OCI-LY3 (cell line): ENCODE measurements at regions not wholly inside any gene's neighbourhood (a gene's known extent, or its start where the extent isn't known, plus 50 kb on each side); places are given as distances from the start of the nearest gene placed in this dataset.
"Not testable (repeated sequence)": the region's sequence is repeated elsewhere in the genome, so short reads cannot be mapped to it uniquely, and the experiment has no call there.

Experiments
- H2AFZ ChIP-seq: fragments of 200-600, 300-600 bp; shearing (Covaris generic); 2 replicates; pipeline ENCODE4 v1.6.0; 2014; ENCODE audit warnings: antibody characterized with exemption, low read depth, low read length
- H3K27ac ChIP-seq: fragments of 200-600, 300-600 bp; sonication (generic); 2 replicates; pipeline ENCODE4 v1.5.1; 2014; ENCODE audit warnings: mild to moderate bottlenecking, low read length, moderate library complexity, mixed read lengths
- H3K27me3 ChIP-seq: fragments of 200-600, 300-600 bp; sonication (generic); 2 replicates; pipeline ENCODE4 v1.6.1; 2014; ENCODE audit warnings: low read depth, low read length, mixed read lengths
- H3K36me3 ChIP-seq: fragments of 200-600, 300-600 bp; sonication (generic); replicated peaks from 2 replicates; pipeline ENCODE3; 2014; ENCODE audit warnings: low read depth, low read length, mixed read lengths
- H3K4me1 ChIP-seq: fragments of 300-600, 200-600 bp; sonication (generic); 2 replicates; pipeline ENCODE4 v1.6.1; 2014; ENCODE audit warnings: low read length, mixed read lengths
- H3K4me2 ChIP-seq: fragments of 200-600, 300-600 bp; sonication (generic); 2 replicates; pipeline ENCODE4 v1.6.1; 2014; ENCODE audit warnings: low read length, mixed read lengths
- H3K4me3 ChIP-seq: fragments of 300-600, 200-600 bp; sonication (generic); 2 replicates; pipeline ENCODE4 v1.5.1; 2014; ENCODE audit warnings: antibody characterized with exemption, mild to moderate bottlenecking, low read length, moderate library complexity
- H3K79me2 ChIP-seq: fragments of 300-600, 200-600 bp; shearing (Covaris generic); 2 replicates; pipeline ENCODE4 v1.6.1; 2014; ENCODE audit warnings: mild to moderate bottlenecking, low read length, mixed read lengths
- H3K9ac ChIP-seq: fragments of 300-600, 200-600 bp; shearing (Covaris generic); 2 replicates; pipeline ENCODE4 v1.6.0; 2014; ENCODE audit warnings: mild to moderate bottlenecking, low read length, moderate library complexity
- H3K9me3 ChIP-seq: fragments of 200-600, 300-600 bp; shearing (Covaris generic); 2 replicates; pipeline ENCODE4 v1.6.1; 2014; ENCODE audit warnings: low read length, mixed read lengths; ENCODE audit not compliant: insufficient read depth
- H4K20me1 ChIP-seq: fragments of 200-600, 300-600 bp; sonication (generic); 2 replicates; pipeline ENCODE4 v1.6.1; 2016; ENCODE audit warnings: low read length, mixed read lengths; ENCODE audit not compliant: insufficient read depth
- CTCF ChIP-seq: fragments of 200-600, 300-600 bp; sonication (generic); IDR thresholded peaks from 2 replicates; pipeline ENCODE4 v1.5.1; 2014; ENCODE audit warnings: antibody characterized with exemption, low read length, low read depth
- EZH2phosphoT487 ChIP-seq: fragments of 200-600 bp; shearing (Covaris generic); IDR thresholded peaks from 2 replicates; pipeline ENCODE4 v1.6.1; 2018; ENCODE audit warnings: antibody characterized with exemption, mixed run types, low read depth

- Histone ChIP-seq H3K27me3 (no peaks in the 10 kb centered on the region), H4K20me1 (no peaks in the 10 kb centered on the region), H2AFZ (no peak overlapping the region), H3K4me3 (no peak overlapping the region), H3K27ac (no peak overlapping the region), H3K9ac (no peak overlapping the region), H3K79me2 (no peaks in the 10 kb centered on the region), H3K4me1 (no peaks in the 10 kb centered on the region), H3K36me3 (no peaks in the 10 kb centered on the region), H3K9me3 (no peaks in the 10 kb centered on the region), H3K4me2 (no peak overlapping the region)
- TF ChIP-seq CTCF (no peak), EZH2phosphoT487 (no peak)
Measured at GRCh38 chr7:81183326-81183725, 264.5 kb upstream of the SEMA3C start.

DNA sequence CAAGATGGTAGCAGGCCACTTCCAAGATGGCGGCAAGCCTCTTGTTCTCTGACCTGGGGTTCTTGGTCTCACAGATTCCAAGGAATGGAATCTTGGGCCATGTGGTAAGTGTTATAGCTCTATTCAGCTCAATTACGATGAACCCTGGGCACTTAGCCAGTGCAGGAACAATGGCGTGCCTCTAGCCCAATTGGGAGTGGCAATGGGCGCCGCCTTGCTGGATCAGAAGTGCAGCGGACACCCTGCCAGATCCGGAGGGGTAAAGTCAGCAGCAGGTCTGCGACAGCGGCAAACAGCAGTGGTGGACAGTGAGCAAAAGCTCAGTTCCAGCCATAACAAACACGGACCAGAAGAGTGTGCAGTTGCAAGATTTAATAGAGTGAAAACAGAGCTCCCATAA lies 263.2 kb upstream of the SEMA3C start:
- H3K9me3 ChIP-seq, H2AFZ ChIP-seq, H3K4me1 ChIP-seq, H3K36me3 ChIP-seq, H3K4me3 ChIP-seq, H3K27me3 ChIP-seq, H3K4me2 ChIP-seq, H4K20me1 ChIP-seq, H3K9ac ChIP-seq, H3K79me2 ChIP-seq, H3K27ac ChIP-seq: not testable (repeated sequence)

GRCh38 chr7:81181066-81181465 lies 262.2 kb upstream of the SEMA3C start:
- no peak overlapping the region for H3K9ac ChIP-seq
- no peak overlapping the region for H3K27ac ChIP-seq
- no peak overlapping the region for H3K4me3 ChIP-seq
- no peaks in the 10 kb centered on the region for H3K36me3 ChIP-seq
- no peaks in the 10 kb centered on the region for H3K4me1 ChIP-seq
- H3K9me3 ChIP-seq = no peaks in the 10 kb centered on the region
- TF ChIP-seq CTCF = no peak
- no peak for TF ChIP-seq EZH2phosphoT487
- H4K20me1 ChIP-seq = no peaks in the 10 kb centered on the region
- H3K4me2 ChIP-seq = no peak overlapping the region
- no peaks in the 10 kb centered on the region for H3K27me3 ChIP-seq
- no peaks in the 10 kb centered on the region for H3K79me2 ChIP-seq
- no peak overlapping the region for H2AFZ ChIP-seq

DNA sequence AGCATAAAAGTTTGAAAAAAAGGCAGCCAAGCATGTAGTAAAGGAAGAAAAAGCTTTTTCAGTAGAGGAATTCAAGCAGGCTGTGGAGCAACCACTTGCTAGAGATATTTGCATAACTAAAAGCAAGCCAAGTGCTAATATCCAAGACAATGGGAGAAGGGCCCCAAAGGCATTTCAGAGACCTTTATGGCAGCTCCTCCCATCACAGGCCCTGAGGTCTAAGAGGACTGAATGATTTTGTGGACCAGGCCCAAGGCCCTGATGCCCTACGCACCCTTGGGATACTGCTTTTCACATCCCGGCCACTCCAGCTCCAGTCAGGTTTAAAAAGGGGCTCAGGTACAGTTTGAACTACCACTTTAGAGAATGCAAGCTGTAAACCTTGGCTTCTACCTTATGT lies 261.7 kb upstream of the SEMA3C start:
- no peak overlapping the region for H3K4me3 ChIP-seq
- H3K79me2 ChIP-seq = no peaks in the 10 kb centered on the region
- H3K4me2 ChIP-seq = no peak overlapping the region

More for the DNA sequence above, 261.7 kb upstream of the SEMA3C start:
- H3K27ac ChIP-seq = no peak overlapping the region
- no peak overlapping the region for H3K9ac ChIP-seq
- no peaks in the 10 kb centered on the region for H4K20me1 ChIP-seq
- H3K9me3 ChIP-seq = no peaks in the 10 kb centered on the region
- no peaks in the 10 kb centered on the region for H3K4me1 ChIP-seq
- no peaks in the 10 kb centered on the region for H3K27me3 ChIP-seq
- H2AFZ ChIP-seq = no peak overlapping the region
- no peaks in the 10 kb centered on the region for H3K36me3 ChIP-seq
- TF ChIP-seq CTCF (no peak), EZH2phosphoT487 (no peak)
